ENCODE measurements at regions not wholly inside any gene's neighbourhood (a gene's known extent, or its start where the extent isn't known, plus 50 kb on each side); places are given as distances from the start of the nearest gene placed in this dataset.

- no peak overlapping the region for H3K9ac ChIP-seq (ENCODE audit: insufficient read depth, low read length)
- H3K27ac ChIP-seq (ENCODE audit: insufficient read depth, low read length) = no peak overlapping the region
- H4K20me1 ChIP-seq (ENCODE audit: control insufficient read depth, extremely low read depth, insufficient read depth, low read length) = no peaks in the 10 kb centered on the region
- no peaks in the 10 kb centered on the region for H3K4me1 ChIP-seq (ENCODE audit: control insufficient read depth, extremely low read depth, insufficient read depth, low read length)
- no peaks in the 10 kb centered on the region for H3K9me3 ChIP-seq (ENCODE audit: control insufficient read depth, insufficient read depth, low read depth, low read length)
- H3K79me2 ChIP-seq (ENCODE audit: control insufficient read depth, insufficient read depth, low read length) = no peaks in the 10 kb centered on the region
- no peak for DNase-seq (ENCODE audit: low read depth in 2 of 2)
- no peaks in the 10 kb centered on the region for H3K36me3 ChIP-seq (ENCODE audit: control insufficient read depth, insufficient read depth, low read length)
- no peaks in the 10 kb centered on the region for H3K27me3 ChIP-seq (ENCODE audit: control insufficient read depth, insufficient read depth, low read length)
- H3K4me3 ChIP-seq (replicated peaks in 1 of 4; ENCODE audit: control extremely low read depth in 1 of 4, insufficient read depth in 1 of 4, low read depth in 3 of 4, low read length in 4 of 4) = no peak overlapping the region
- no peak overlapping the region for H2AFZ ChIP-seq (ENCODE audit: low read length)
- TF ChIP-seq CTCF (conservative IDR thresholded peaks at IDR 0.05 in 1 of 2, IDR thresholded peaks at IDR 0.05 in 1 of 2; ENCODE audit: low read depth in 1 of 2, low read length in 2 of 2) (no peak), EZH2 (IDR thresholded peaks at IDR 0.05; ENCODE audit: low read length, missing control alignments) (no peak)
- no peak overlapping the region for H3K4me2 ChIP-seq (ENCODE audit: extremely low read depth, insufficient read depth, low read length)
Observed at GRCh38 chr20:55424968-55425367, 580.4 kb downstream of the CBLN4 start.

GRCh38 chr20:55424476-55424875 is 580.8 kb downstream of the CBLN4 start:
- H3K27ac ChIP-seq (ENCODE audit: insufficient read depth, low read length) = no peak overlapping the region
- H3K4me1 ChIP-seq (ENCODE audit: control insufficient read depth, extremely low read depth, insufficient read depth, low read length) = no peaks in the 10 kb centered on the region
- H2AFZ ChIP-seq (ENCODE audit: low read length) = no peak overlapping the region
- H3K36me3 ChIP-seq (ENCODE audit: control insufficient read depth, insufficient read depth, low read length) = no peaks in the 10 kb centered on the region
- no peak for TF ChIP-seq EZH2 (IDR thresholded peaks at IDR 0.05; ENCODE audit: low read length, missing control alignments)
- TF ChIP-seq CTCF (conservative IDR thresholded peaks at IDR 0.05 in 1 of 2, IDR thresholded peaks at IDR 0.05 in 1 of 2; ENCODE audit: low read depth in 1 of 2, low read length in 2 of 2) = no peak
- no peak overlapping the region for H3K4me2 ChIP-seq (ENCODE audit: extremely low read depth, insufficient read depth, low read length)
- H3K9ac ChIP-seq (ENCODE audit: insufficient read depth, low read length) = no peak overlapping the region
- no peak for DNase-seq (ENCODE audit: low read depth in 2 of 2)
- no peaks in the 10 kb centered on the region for H3K9me3 ChIP-seq (ENCODE audit: control insufficient read depth, insufficient read depth, low read depth, low read length)
- no peaks in the 10 kb centered on the region for H3K79me2 ChIP-seq (ENCODE audit: control insufficient read depth, insufficient read depth, low read length)
- H3K27me3 ChIP-seq (ENCODE audit: control insufficient read depth, insufficient read depth, low read length) = no peaks in the 10 kb centered on the region
- no peak overlapping the region for H3K4me3 ChIP-seq (replicated peaks in 1 of 4; ENCODE audit: control extremely low read depth in 1 of 4, insufficient read depth in 1 of 4, low read depth in 3 of 4, low read length in 4 of 4)
- H4K20me1 ChIP-seq (ENCODE audit: control insufficient read depth, extremely low read depth, insufficient read depth, low read length) = no peaks in the 10 kb centered on the region

- Histone ChIP-seq H3K4me2 (ENCODE audit: extremely low read depth, insufficient read depth, low read length) (no peak overlapping the region), H3K79me2 (ENCODE audit: control insufficient read depth, insufficient read depth, low read length) (no peaks in the 10 kb centered on the region), H3K27ac (ENCODE audit: insufficient read depth, low read length) (no peak overlapping the region), H3K4me3 (replicated peaks in 1 of 4; ENCODE audit: control extremely low read depth in 1 of 4, insufficient read depth in 1 of 4, low read depth in 3 of 4, low read length in 4 of 4) (no peak overlapping the region), H3K9me3 (ENCODE audit: control insufficient read depth, insufficient read depth, low read depth, low read length) (no peaks in the 10 kb centered on the region), H4K20me1 (ENCODE audit: control insufficient read depth, extremely low read depth, insufficient read depth, low read length) (no peaks in the 10 kb centered on the region), H3K4me1 (ENCODE audit: control insufficient read depth, extremely low read depth, insufficient read depth, low read length) (no peaks in the 10 kb centered on the region), H3K27me3 (ENCODE audit: control insufficient read depth, insufficient read depth, low read length) (no peaks in the 10 kb centered on the region), H3K9ac (ENCODE audit: insufficient read depth, low read length) (no peak overlapping the region), H3K36me3 (ENCODE audit: control insufficient read depth, insufficient read depth, low read length) (no peaks in the 10 kb centered on the region), H2AFZ (ENCODE audit: low read length) (no peak overlapping the region)
- no peak for TF ChIP-seq EZH2 (IDR thresholded peaks at IDR 0.05; ENCODE audit: low read length, missing control alignments)
- TF ChIP-seq CTCF (conservative IDR thresholded peaks at IDR 0.05 in 1 of 2, IDR thresholded peaks at IDR 0.05 in 1 of 2; ENCODE audit: low read depth in 1 of 2, low read length in 2 of 2) = no peak
- DNase-seq (ENCODE audit: low read depth in 2 of 2) = peak in 1 of 2 donors; percentile 7
Observed at GRCh38 chr20:55417836-55418235, 587.5 kb downstream of the CBLN4 start.

All from fibroblast of lung (primary cell).